ENCODE measurements at regions not wholly inside any gene's neighbourhood (a gene's known extent, or its start where the extent isn't known, plus 50 kb on each side); places are given as distances from the start of the nearest gene placed in this dataset.

- POLR2A ChIA-PET, result interaction anchor here (0.9 to 8.5 kb wide), 10 partner anchors 8 to 330 kb away, joined by 3 to 184 read pairs (median 6); no protein-coding TSS in a partner anchor
- ATAC-seq (no peak), DNase-seq (no peak)
- no peaks in the 10 kb centered on the region for H3K27me3 Mint-ChIP-seq (ENCODE audit: low read depth)
- peak overlapping the region; percentile 89 for H3K4me3 Mint-ChIP-seq
- peak overlapping the region; percentile 86 for H3K27ac Mint-ChIP-seq
- H3K9me3 Mint-ChIP-seq (ENCODE audit: insufficient read depth), result peaks cover 17% of the 10 kb centered on the region
- CTCF ChIA-PET, result interaction anchor here (1.0 to 4.7 kb wide), 14 partner anchors 9 to 531 kb away, joined by 3 to 125 read pairs (median 6); no protein-coding TSS in a partner anchor
- H3K36me3 Mint-ChIP-seq (ENCODE audit: low read depth), result peaks cover 36% of the 10 kb centered on the region
- peaks cover 84% of the 10 kb centered on the region for H3K4me1 Mint-ChIP-seq (ENCODE audit: low read depth)
Observed at GRCh38 chr11:128299132-128299726, 288.1 kb downstream of the ETS1 start.

- ATAC-seq (no peak), DNase-seq (no peak)
- ChIA-PET POLR2A (interaction anchor here (0.9 to 8.5 kb wide), 10 partner anchors 8 to 326 kb away, joined by 3 to 184 read pairs (median 4); no protein-coding TSS in a partner anchor), CTCF (interaction anchor here (1.0 to 1.9 kb wide), 8 partner anchors 23 to 532 kb away, joined by 3 to 9 read pairs (median 4); no protein-coding TSS in a partner anchor)
- Mint-ChIP-seq H3K4me3 (no peak overlapping the region), H3K9me3 (ENCODE audit: insufficient read depth) (peaks cover 17% of the 10 kb centered on the region), H3K27me3 (ENCODE audit: low read depth) (no peaks in the 10 kb centered on the region), H3K4me1 (ENCODE audit: low read depth) (peaks cover 84% of the 10 kb centered on the region), H3K36me3 (ENCODE audit: low read depth) (peaks cover 45% of the 10 kb centered on the region), H3K27ac (peak overlapping the region; percentile 86)
Observed at GRCh38 chr11:128298271-128298670, 289.1 kb downstream of the ETS1 start.

GRCh38 chr11:128297805-128298204 lies 289.6 kb downstream of the ETS1 start:
- H3K4me1 Mint-ChIP-seq (ENCODE audit: low read depth), result peaks cover 84% of the 10 kb centered on the region
- H3K4me3 Mint-ChIP-seq, result no peak overlapping the region
- no peak for ATAC-seq
- ChIA-PET CTCF (interaction anchor here (1.0 to 1.9 kb wide), 8 partner anchors 19 to 533 kb away, joined by 3 to 9 read pairs (median 4); no protein-coding TSS in a partner anchor), POLR2A (interaction anchor here (0.9 to 8.5 kb wide), 9 partner anchors 8 to 224 kb away, joined by 3 to 184 read pairs (median 4); no protein-coding TSS in a partner anchor)
- peak overlapping the region; percentile 86 for H3K27ac Mint-ChIP-seq
- no peaks in the 10 kb centered on the region for H3K27me3 Mint-ChIP-seq (ENCODE audit: low read depth)
- peaks cover 17% of the 10 kb centered on the region for H3K9me3 Mint-ChIP-seq (ENCODE audit: insufficient read depth)
- peaks cover 50% of the 10 kb centered on the region for H3K36me3 Mint-ChIP-seq (ENCODE audit: low read depth)
- DNase-seq, result no peak

- Mint-ChIP-seq H3K36me3 (ENCODE audit: low read depth) (peaks cover 55% of the 10 kb centered on the region), H3K27ac (peak overlapping the region; percentile 86)
- no peak for DNase-seq
Observed at GRCh38 chr11:128297091-128297651, 290.2 kb downstream of the ETS1 start.

GRCh38 chr11:128294671-128295050 lies 292.7 kb downstream of the ETS1 start:
- H3K36me3 Mint-ChIP-seq (ENCODE audit: low read depth), result peaks cover 60% of the 10 kb centered on the region
- peaks cover 96% of the 10 kb centered on the region for H3K4me1 Mint-ChIP-seq (ENCODE audit: low read depth)
- H3K9me3 Mint-ChIP-seq (ENCODE audit: insufficient read depth), result peaks cover 17% of the 10 kb centered on the region
- CTCF ChIA-PET, result interaction anchor here (0.7 to 14.2 kb wide), 5 partner anchors 8 to 336 kb away, joined by 3 to 204 read pairs (median 4); no protein-coding TSS in a partner anchor
- POLR2A ChIA-PET, result interaction anchor here (0.5 to 1.1 kb wide), 3 partner anchors 177 to 336 kb away, joined by 3 to 5 read pairs (median 3); no protein-coding TSS in a partner anchor
- H3K27ac Mint-ChIP-seq, result peak overlapping the region; percentile 1
- no peak overlapping the region for H3K4me3 Mint-ChIP-seq
- H3K27me3 Mint-ChIP-seq (ENCODE audit: low read depth), result no peaks in the 10 kb centered on the region
- no peak for ATAC-seq
- DNase-seq, result no peak

More at GRCh38 chr11:128297091-128297651, 290.2 kb downstream of the ETS1 start:
- no peak overlapping the region for H3K4me3 Mint-ChIP-seq
- H3K9me3 Mint-ChIP-seq (ENCODE audit: insufficient read depth), result peaks cover 17% of the 10 kb centered on the region
- no peaks in the 10 kb centered on the region for H3K27me3 Mint-ChIP-seq (ENCODE audit: low read depth)
- POLR2A ChIA-PET, result interaction anchor here (0.6 to 8.5 kb wide), 8 partner anchors 27 to 580 kb away, joined by 3 to 184 read pairs (median 4); no protein-coding TSS in a partner anchor
- H3K4me1 Mint-ChIP-seq (ENCODE audit: low read depth), result peaks cover 88% of the 10 kb centered on the region
- CTCF ChIA-PET, result interaction anchor here (0.6 to 1.8 kb wide), 8 partner anchors 20 to 433 kb away, joined by 3 to 9 read pairs (median 3); no protein-coding TSS in a partner anchor
- ATAC-seq, result peak; percentile 22

GRCh38 chr11:128294001-128294670 lies 293.2 kb downstream of the ETS1 start:
- Mint-ChIP-seq H3K36me3 (ENCODE audit: low read depth) (peaks cover 60% of the 10 kb centered on the region), H3K4me3 (no peak overlapping the region), H3K9me3 (ENCODE audit: insufficient read depth) (peaks cover 17% of the 10 kb centered on the region), H3K4me1 (ENCODE audit: low read depth) (peaks cover 96% of the 10 kb centered on the region), H3K27me3 (ENCODE audit: low read depth) (no peaks in the 10 kb centered on the region), H3K27ac (peak overlapping the region; percentile 1)
- ATAC-seq (no peak), DNase-seq (no peak)
- POLR2A ChIA-PET, result interaction anchor here (0.5 to 4.8 kb wide), 5 partner anchors 9 to 336 kb away, joined by 3 to 38 read pairs (median 3); no protein-coding TSS in a partner anchor
- CTCF ChIA-PET, result interaction anchor here (0.7 to 14.2 kb wide), 4 partner anchors 9 to 337 kb away, joined by 3 to 204 read pairs (median 4); no protein-coding TSS in a partner anchor

GRCh38 chr11:128291835-128292234 lies 295.5 kb downstream of the ETS1 start:
- Mint-ChIP-seq H3K4me3 (peak overlapping the region; percentile 96), H3K27me3 (ENCODE audit: low read depth) (no peaks in the 10 kb centered on the region), H3K9me3 (ENCODE audit: insufficient read depth) (peaks cover 17% of the 10 kb centered on the region), H3K36me3 (ENCODE audit: low read depth) (peaks cover 50% of the 10 kb centered on the region), H3K4me1 (ENCODE audit: low read depth) (peaks cover 92% of the 10 kb centered on the region), H3K27ac (peak overlapping the region; percentile 84)
- ChIA-PET POLR2A (interaction anchor here (0.8 to 5.1 kb wide), 20 partner anchors 9 to 338 kb away, joined by 3 to 125 read pairs (median 8); no protein-coding TSS in a partner anchor), CTCF (interaction anchor here (1.2 to 14.2 kb wide), 13 partner anchors 10 to 539 kb away, joined by 3 to 204 read pairs (median 17); no protein-coding TSS in a partner anchor)
- peak; percentile 77 for DNase-seq
- ATAC-seq, result peak; percentile 41

- no peak for DNase-seq
- H3K9me3 Mint-ChIP-seq (ENCODE audit: insufficient read depth), result peaks cover 14% of the 10 kb centered on the region
- peaks cover 42% of the 10 kb centered on the region for H3K36me3 Mint-ChIP-seq (ENCODE audit: low read depth)
- H3K27me3 Mint-ChIP-seq (ENCODE audit: low read depth), result no peaks in the 10 kb centered on the region
- ChIA-PET CTCF (interaction anchor here (0.9 to 14.2 kb wide), 42 partner anchors 10 to 540 kb away, joined by 3 to 204 read pairs (median 5); no protein-coding TSS in a partner anchor), POLR2A (interaction anchor here (0.7 to 5.1 kb wide), 37 partner anchors 7 to 1564 kb away, joined by 3 to 125 read pairs (median 7); no protein-coding TSS in a partner anchor)
- ATAC-seq, result no peak
- peak overlapping the region; percentile 96 for H3K4me3 Mint-ChIP-seq
- peak overlapping the region; percentile 84 for H3K27ac Mint-ChIP-seq
- peaks cover 90% of the 10 kb centered on the region for H3K4me1 Mint-ChIP-seq (ENCODE audit: low read depth)
Observed at GRCh38 chr11:128291007-128291406, 296.4 kb downstream of the ETS1 start.

- ChIA-PET CTCF (interaction anchor here (0.6 to 14.2 kb wide), 54 partner anchors 11 to 540 kb away, joined by 3 to 204 read pairs (median 5); no protein-coding TSS in a partner anchor), POLR2A (interaction anchor here (0.6 to 5.1 kb wide), 37 partner anchors 8 to 342 kb away, joined by 3 to 125 read pairs (median 7); no protein-coding TSS in a partner anchor)
- Mint-ChIP-seq H3K27ac (peak overlapping the region; percentile 84), H3K36me3 (ENCODE audit: low read depth) (peaks cover 37% of the 10 kb centered on the region), H3K4me1 (ENCODE audit: low read depth) (peaks cover 90% of the 10 kb centered on the region), H3K4me3 (peak overlapping the region; percentile 96), H3K9me3 (ENCODE audit: insufficient read depth) (peaks cover 7% of the 10 kb centered on the region), H3K27me3 (ENCODE audit: low read depth) (no peaks in the 10 kb centered on the region)
- peak; percentile 87 for DNase-seq
- peak; percentile 76 for ATAC-seq
Observed at GRCh38 chr11:128290106-128290840, 297.1 kb downstream of the ETS1 start.

GRCh38 chr11:128289048-128289447 lies 298.3 kb downstream of the ETS1 start:
- Mint-ChIP-seq H3K36me3 (ENCODE audit: low read depth) (peaks cover 26% of the 10 kb centered on the region), H3K4me3 (peak overlapping the region; percentile 19), H3K4me1 (ENCODE audit: low read depth) (peaks cover 85% of the 10 kb centered on the region), H3K27me3 (ENCODE audit: low read depth) (peaks cover 1% of the 10 kb centered on the region), H3K9me3 (ENCODE audit: insufficient read depth) (no peaks in the 10 kb centered on the region), H3K27ac (peak overlapping the region; percentile 61)
- ATAC-seq (no peak), DNase-seq (no peak)
- POLR2A ChIA-PET, result interaction anchor here (0.7 to 5.1 kb wide), 22 partner anchors 12 to 340 kb away, joined by 3 to 125 read pairs (median 4); no protein-coding TSS in a partner anchor
- CTCF ChIA-PET, result interaction anchor here (0.7 to 14.2 kb wide), 36 partner anchors 9 to 542 kb away, joined by 3 to 204 read pairs (median 5); no protein-coding TSS in a partner anchor

Data from activated CD8-positive, alpha-beta T cell treated with anti-CD3 and anti-CD28 coated beads, Interleukin-2, amount 10 ng/mL, durations not matched to agents 7 days and 5 days (primary cell).